Ectodermal cell (in vitro differentiated cells): ENCODE measurements at regions not wholly inside any gene's neighbourhood (a gene's known extent, or its start where the extent isn't known, plus 50 kb on each side); places are given as distances from the start of the nearest gene placed in this dataset.

ENCODE experiments used
- H3K27ac ChIP-seq: 2 replicates; pipeline ENCODE4 v1.7.0; 2013; ENCODE audit warnings: mild to moderate bottlenecking, low read depth, low read length; ENCODE audit not compliant: insufficient read depth, poor library complexity, severe bottlenecking
- H3K27me3 ChIP-seq: 2 replicates; pipeline ENCODE4 v1.7.0; 2013; ENCODE audit warnings: mild to moderate bottlenecking, low read length; ENCODE audit not compliant: insufficient read depth, control insufficient read depth, poor library complexity, severe bottlenecking
- H3K36me3 ChIP-seq: one replicate; pipeline ENCODE4 v1.7.0; 2013; ENCODE audit warnings: low read length; ENCODE audit not compliant: control insufficient read depth, insufficient read depth
- H3K4me1 ChIP-seq: one replicate; pipeline ENCODE4 v1.7.0; 2013; ENCODE audit warnings: low read length; ENCODE audit not compliant: control insufficient read depth, insufficient read depth
- H3K4me3 ChIP-seq: 2 replicates; pipeline ENCODE4 v1.7.0; 2013; ENCODE audit warnings: low read depth, low read length, control low read depth; ENCODE audit not compliant: insufficient read depth
- H3K9me3 ChIP-seq: 2 replicates; pipeline ENCODE4 v1.7.0; 2013; ENCODE audit warnings: mild to moderate bottlenecking, low read length, moderate library complexity; ENCODE audit not compliant: control insufficient read depth
- WGBS, 2 experiments: methylation state at CpG; one replicate each; pipeline ENCODE4 v1.1.7; 2013; ENCODE audit warnings: missing lambda C conversion rate in 2 of 2; 5-methylcytosine and 5-hydroxymethylcytosine counted together

- Histone ChIP-seq H3K4me3 (no peak overlapping the region), H3K9me3 (no peaks in the 10 kb centered on the region), H3K27ac (no peak overlapping the region), H3K4me1 (no peaks in the 10 kb centered on the region), H3K36me3 (no peaks in the 10 kb centered on the region), H3K27me3 (no peaks in the 10 kb centered on the region)
- 65 to 68% methylated on average over 4 of the region's 4 CpGs for WGBS, 2 experiments
These were observed 153.0 kb downstream of the HIPK3 start for GRCh38 chr11:33410086-33410765.
